ENCODE measurements at regions not wholly inside any gene's neighbourhood (a gene's known extent, or its start where the extent isn't known, plus 50 kb on each side); places are given as distances from the start of the nearest gene placed in this dataset.
"Not testable (repeated sequence)": the region's sequence is repeated elsewhere in the genome, so short reads cannot be mapped to it uniquely, and the experiment has no call there.

DNA sequence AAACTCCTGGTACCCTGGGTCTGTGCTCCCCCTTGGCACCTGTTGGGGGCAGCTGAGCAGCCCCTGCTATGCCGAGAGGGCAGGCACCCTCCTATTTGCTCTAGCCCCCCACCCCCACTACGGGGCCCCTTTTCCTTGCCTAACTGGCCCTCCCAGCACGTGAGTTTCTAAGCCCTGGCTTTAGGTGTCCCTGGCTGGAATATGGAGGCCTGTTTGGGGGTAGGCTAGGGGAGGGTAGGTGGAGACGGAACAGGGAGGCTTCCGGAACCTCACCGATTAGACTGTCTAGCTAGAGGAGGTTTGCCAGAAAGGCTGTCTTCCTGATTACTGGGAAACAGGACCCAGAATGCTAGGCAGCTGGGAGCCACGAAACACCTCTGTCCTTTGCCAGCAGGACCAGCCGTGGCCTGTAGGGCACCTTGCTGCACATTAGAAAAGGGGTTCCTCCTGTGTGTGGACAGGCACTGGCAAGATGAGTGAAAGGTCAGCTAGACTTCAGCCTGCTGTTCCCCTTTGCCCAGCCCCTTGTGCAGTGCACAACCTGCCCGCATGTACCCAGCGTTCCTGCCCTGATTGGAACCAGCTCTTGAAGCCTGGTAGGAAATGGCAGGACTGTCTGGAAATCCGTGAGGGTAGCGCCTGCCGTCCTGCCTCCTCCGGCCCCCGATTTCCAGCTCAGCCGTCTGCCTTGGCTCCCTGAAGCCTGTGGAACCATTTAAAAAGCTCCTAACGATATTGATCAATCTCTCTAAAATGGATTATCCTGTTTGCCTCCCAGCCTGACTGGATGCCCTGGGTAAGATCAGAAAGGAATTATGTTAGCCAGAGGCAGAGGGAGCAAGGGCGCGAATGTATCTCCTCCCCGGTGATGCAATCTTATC is 83.4 kb upstream of the GSE1 start:
- no peak for DNase-seq (ENCODE audit: low spot score)

DNA sequence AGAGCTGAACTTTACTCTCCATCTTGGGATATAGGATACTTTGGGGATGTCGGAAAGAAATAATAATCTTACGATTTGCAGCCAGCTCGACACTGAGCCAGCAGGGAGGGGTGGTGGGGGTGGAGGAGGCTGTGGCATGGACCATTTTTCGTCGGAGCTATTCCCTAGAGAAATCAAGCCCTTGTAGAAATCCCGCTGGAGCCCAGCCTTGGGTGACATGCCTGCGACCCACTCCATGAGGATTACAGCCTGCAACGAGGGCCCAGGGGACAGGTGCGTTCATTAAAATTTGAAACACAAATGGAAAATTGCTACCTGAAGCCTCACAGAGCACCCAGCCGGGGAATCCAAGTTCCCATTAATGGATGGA is 82.8 kb upstream of the GSE1 start:
- peak; percentile 72 for DNase-seq (ENCODE audit: low spot score)

DNA sequence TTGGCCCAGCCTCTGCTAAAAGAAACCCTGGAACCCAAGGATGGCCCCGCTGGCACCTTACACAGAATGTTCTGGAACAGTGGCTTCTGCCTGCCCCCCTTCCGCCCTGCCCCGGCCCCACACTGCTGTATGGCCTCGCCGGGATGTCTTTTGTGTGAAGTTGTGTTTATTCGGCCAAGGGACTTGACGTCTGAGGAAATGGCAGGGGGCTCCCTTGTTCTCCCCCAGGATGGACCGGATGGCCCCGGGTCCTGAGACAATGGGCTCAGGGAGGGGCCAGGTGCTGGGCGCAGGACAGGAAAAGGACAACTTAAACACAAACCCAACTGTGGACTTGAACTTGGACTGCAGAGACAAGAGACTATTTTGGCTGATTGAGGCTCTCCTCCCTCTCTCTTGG is 81.6 kb upstream of the GSE1 start:
- no peak for DNase-seq (ENCODE audit: low spot score)

DNA sequence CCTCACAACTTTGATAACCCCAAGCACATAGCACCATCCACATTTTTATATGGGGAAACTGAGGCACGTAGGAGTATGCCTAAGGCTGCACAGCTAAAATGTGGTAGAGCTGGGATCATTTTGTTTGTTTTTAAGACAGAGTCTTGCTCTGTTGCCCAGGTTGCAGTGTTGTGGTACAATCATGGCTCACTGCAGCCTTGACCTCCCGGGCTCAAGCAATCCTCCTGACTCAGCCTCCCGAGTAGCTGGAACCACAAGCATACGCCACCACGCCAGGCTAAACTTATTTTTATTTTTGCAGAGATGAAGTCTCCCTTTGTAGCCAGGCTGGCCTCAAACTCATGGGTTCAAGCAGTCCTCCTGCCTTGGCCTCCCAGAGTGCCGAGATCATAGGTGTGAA is 81.0 kb upstream of the GSE1 start:
- no peak for DNase-seq (ENCODE audit: low spot score)

DNA sequence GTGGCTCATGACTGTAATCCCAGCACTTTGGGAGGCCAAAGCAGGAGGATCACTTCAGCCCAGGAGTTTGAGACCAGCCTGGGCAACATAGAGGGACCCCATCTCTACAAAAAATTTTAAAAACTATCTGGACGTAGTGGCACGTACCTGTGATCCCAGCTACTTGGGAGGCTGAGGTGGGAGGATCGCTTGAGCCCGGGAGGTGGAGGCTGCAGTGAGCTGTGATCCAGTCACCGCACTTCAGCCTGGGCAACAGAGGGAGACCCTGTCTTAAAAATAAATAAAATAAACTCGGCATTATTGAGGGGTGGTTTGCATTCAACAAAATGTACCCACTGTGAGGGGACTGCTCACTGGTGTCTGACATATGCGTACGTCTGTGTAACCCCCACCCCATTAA is 79.5 kb upstream of the GSE1 start:
- not testable (repeated sequence) for DNase-seq (ENCODE audit: low spot score)

DNA sequence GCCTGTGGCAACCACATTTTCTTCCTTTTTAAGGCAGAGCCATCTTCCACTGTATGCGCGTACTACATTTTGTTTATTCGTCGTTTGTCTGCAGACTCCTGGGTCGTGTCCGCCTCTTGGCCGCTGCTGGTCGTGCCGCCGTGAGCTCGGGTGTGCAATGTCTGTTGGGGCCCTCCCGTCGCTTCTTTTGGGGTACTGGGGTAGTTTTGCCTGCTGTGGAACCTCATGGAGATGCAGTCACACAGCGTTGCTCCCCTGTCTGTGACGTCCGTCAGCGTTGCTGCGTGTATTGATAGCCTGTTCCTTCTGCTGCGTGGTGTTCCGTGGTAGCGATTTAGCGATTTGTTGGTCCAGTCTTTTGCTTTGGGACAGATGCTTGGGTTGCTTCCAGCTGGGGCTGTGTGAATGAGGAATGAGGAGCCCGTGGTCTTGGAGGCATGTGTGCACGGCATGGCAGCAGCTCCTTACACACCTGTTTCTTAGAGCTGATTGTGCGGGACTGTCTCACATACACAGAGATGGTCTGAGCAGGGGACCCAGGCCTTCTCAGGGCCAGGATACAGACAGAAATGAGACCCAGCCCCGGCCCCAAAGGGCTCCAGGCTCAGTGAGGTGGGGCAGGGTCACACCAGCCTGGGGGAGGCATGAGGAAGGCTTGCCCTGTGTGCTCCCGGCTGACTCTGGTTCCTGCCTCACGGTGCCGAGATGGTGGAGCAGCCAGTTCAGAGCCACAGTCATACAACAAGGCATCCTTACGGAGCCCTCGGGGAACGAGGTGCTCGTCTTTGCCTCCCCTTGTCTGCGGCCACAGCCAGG is 78.4 kb upstream of the GSE1 start:
- DNase-seq (ENCODE audit: low spot score): no peak

DNA sequence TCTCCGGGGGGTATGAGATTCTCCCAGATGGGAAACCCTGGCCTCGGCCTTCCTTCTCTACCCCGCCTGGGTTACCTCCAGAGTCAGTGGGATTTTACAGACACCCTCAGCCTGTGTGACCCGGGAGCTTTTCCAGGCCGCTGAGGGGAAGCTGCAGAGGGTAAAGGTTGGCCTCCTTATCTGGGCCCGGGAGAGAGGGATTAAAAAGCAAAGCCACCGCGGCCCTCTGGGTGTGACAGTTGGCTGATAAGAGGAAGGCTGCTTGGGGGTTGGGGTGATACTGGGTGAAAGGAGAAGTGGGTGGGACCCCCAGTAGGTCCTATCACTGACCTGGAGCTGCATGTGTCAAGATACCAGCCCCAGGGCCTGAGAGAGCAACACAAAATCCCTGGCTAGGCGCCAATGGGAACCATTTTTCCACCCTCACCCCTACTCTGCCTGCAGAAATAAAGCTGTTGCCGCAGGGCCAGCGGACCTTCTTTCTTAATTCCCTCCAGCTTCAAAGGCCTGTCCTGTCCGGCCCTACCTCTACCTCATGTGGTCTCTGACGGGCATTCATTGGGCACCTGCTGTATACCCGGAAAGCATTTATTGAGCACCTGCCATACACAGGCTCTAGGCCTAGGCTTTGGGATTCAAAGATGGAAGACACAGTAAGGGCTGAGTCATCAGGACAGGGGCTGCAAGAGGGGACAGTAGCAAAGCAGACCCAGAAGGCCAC is 77.6 kb upstream of the GSE1 start:
- DNase-seq (ENCODE audit: low spot score): peak; percentile 63

DNA sequence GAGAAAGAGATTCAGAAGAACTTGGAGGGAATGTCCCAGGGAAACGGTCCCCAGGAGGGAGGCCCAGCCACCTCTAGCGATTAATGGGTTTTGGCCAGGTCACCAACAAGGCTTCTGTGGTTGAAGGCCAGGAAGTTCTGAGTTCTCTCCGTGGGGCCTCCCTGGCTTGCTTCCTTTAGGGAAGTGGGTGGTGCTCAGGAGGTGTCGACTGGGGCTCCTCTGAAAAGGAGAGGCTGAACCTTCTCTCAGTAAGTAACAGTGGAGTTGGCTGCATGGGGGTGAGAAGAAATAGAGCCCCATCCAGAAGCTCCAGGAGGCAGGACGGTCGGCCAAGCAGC is 77.1 kb upstream of the GSE1 start:
- DNase-seq (ENCODE audit: low spot score): no peak

DNA sequence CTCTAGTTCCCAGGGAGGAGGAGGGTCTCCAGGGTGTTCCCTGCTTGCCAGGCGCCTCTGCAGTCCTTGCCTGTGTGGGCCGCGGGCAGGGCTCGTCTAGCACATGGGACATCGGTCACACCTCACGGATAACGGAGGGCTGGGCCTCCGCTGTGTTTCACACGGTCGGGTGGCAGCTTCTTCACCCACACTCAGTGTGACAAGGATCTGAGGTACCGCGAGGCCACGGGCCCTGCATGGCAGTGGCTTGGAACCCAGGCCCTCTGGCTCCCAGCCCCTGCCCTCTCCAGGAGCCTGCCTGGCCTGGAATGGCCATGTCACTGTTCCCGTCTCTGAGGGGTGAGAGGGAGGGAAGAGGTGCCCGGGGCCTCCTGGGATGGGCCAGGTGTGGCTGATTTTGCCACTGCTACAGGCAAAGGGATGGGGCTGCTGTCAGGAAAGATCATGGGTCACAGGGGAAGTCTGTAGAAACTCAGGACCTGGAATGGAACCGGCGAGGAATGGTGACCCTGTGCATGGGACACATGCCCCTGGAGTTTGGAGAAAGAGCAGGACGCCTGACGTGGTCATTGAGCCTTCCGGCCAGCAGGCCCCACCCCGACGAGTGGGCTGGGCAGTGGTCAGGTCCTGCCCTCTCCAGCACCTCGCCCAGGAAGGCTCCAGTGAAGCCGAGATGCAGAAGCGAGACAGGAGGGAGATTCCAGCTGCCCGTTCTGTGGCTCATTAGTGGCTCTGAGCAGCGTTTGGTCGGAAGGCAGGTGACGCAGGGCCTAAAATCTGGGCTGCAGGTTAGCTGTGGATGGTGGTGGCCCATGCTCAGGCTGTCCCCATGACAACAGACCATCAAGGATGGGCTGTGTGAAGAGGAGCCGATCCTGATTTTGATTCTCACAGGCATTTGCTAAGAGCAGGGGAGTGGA is 76.5 kb upstream of the GSE1 start:
- DNase-seq (ENCODE audit: low spot score): peak; percentile 29

DNA sequence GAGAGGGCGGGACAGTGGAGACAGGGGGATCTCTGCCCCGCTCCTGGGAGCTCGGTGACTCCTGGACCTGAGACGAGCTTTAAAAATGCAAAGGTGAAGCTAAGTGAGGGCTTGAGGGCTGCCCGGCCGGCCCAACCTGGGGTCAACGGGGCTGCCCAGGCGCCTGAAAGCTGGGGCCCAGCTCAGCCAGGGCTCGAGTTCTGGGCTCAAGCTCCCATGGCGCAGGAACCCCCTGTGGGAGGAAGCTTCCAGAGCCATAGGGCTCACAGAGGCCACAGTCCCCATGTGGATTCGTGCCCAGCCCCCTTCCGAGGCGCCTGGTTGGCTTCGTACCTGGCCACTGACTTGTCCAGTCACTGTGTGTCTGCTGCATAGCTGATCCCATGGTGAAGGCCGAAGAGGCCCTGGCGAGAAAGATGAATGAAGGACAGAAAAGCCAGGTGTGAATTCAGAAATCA is 75.8 kb upstream of the GSE1 start:
- DNase-seq (ENCODE audit: low spot score): no peak

DNA sequence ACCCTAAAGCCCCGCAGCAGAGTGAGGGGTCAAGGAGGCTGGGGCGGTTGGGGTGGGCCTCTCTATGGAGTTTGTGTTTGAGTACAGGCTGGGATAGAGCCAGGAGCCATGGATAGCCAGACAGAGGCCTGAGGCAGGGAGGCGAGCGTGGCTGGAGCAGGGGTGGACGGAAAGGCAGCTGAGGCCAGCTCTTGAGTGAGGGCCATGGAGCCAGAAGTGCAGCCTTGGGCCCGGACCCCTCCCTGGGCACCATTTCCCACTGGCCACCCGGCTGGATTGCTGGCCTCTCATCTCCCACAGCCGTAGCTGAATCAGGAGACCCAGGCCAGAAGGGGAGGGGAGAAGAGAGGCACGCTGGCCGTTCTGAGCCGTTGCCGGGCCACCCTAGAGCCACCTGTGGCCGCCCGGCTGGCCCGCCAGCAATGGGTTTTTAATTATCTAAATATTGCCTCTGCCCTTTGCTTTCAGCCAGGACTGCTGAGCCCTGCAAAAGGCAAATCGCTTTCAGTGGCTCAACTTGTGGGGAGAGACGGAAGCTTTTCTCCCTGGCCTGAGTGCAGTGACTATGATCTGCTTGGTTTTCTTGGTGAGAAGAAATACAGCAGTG is 75.2 kb upstream of the GSE1 start:
- no peak for DNase-seq (ENCODE audit: low spot score)

DNA sequence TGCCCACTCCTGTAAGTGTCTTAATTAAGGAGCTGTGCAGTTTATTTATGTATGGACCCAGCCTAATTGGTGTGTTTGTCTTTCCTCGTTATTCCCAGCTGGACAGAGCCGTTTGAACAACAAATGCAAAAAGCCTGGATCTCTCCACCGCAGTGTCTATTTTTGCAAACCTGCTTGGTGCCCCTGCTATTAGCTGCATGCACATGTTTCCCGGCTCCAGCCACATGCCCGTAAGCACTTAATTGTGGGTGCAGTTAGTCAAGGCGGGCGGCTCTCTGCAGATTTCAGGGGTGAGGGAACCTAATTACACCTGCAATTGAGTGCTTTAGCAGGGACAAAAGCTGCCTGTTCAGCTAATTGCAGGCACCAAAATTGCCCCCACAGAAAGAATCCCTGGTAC is 74.0 kb upstream of the GSE1 start:
- no peak for DNase-seq (ENCODE audit: low spot score)

DNA sequence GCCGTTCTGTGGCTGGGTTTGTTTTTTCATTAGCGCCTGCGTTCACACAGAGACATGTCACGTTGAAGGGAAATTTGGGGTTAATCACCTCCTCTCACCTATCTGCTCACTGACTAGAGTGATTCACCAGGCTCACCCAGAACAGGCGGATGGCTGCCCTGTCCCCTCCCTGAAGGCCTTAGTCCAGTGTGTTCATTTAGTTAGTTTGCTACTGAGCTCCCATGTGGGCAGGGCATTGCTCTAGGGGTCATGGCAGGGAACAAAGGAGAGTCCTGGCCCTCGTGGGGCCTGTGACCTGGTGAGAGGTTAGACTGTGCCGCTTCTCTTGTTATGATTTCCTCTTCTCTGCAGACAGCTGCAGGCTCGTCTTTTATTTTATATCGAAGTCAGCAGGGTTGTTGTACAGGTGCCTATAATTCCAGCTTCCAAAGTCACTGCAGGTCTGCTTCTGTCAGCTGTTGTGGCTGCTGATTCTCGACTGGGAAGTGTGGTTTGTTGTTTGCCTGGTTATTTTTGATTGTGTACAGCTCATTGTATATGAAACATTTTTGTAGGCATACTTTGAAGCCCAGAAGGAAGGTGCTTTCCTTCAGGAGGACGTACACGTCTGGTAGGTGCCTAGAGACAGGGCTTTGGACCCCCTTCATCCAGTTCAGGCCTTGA is 73.4 kb upstream of the GSE1 start:
- DNase-seq (ENCODE audit: low spot score): no peak

DNA sequence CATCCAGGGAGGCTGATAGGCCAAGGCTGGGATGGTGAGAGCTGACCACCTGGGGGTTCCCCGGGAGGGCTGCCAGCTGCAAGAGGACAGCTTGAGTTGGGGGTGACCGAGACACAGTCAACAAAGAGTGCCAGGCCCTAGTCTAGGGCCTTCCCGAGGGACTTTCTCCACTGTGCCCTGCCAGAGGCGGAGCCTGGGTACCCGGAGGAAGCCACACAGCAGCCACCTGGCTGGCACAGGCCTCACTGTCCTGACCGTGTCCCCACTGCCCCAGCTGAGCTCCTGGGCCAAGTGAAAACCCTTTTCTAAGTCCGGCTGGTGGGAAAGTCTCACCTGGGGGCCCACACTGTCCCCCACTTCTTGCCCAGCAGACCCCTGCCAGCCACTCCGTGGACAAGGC is 71.9 kb upstream of the GSE1 start:
- peak; percentile 53 for DNase-seq (ENCODE audit: low spot score)

DNA sequence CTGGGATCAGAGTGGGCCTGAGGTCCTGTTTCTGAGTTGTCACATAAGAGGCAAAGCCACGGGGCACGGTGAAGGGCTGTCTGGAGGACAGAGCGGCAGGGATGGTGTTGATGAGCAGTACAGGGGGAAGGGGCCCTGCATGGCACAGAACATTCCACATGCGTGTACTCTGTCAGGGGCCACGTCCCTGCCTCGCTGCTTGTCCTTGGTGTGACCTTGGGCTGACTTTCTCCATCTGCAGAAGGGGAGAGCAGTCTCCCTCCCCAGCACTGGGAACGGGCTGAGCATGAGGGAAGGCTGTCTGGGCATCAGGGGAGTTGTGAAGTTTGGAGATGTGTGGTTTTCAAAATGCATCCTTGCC is 71.5 kb upstream of the GSE1 start:
- DNase-seq (ENCODE audit: low spot score): peak; percentile 32

DNA sequence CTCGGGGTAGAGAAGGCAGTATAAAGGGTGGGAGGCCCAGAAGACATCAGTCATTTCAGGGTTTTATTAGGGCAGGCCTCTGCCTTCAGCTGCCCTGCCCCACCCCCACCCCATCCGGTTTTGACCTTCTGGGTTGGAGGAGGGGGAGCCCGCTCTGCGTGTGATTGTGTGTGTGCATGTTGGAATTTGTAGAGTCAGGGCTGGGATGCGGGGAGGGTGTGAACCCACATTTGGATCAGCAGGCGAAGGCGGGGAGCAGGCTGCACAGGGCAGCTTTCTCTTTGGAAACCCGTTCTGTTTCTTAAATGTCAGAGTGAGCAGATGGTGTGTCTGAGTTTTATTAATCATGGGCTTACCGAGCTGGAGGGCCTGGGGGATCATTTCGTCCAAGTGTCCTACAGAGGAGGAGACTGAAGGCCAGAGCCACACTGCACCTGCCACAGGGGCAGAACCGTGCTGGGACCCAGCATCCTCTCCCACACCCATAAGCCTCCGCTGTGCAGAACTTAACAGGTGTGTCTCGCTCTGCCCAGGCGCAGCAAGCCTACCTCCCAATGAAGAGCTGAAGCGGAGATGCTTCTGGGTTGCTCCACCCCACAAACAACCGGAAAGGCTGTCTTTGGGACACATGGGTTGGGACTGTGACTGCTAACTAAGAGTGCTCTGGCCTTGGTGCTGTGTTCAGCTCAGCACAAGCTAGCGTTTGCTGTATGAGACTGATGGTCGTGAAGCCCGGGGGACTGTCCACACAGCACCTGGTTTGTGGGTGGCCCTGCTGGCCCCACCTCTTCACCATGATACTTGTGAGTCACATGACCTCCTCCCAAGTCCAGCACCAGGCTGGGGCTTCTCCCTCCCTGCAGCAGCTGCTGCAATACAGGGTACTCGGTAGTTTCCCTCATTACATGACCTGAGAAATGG is 70.9 kb upstream of the GSE1 start:
- DNase-seq (ENCODE audit: low spot score): peak; percentile 62

DNA sequence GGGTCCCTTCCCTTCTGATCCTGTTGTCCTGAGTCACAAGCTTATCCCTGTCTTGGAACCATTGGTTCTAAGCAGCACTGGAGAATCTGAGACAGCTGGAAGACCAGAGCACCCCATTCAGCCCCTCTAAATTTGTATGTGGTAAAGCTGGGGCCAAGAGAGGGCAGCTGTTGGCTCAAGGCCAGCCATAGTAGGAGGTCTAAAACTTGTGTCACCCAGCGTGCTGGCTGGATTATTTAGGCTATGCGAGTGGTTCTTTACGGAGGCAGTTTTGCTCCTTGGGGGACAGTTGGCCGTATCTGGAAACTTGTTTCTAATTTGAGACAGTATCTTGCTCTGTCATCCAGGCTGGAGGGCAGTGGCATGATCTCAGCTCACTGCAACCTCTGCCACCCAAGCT is 69.6 kb upstream of the GSE1 start:
- no peak for DNase-seq (ENCODE audit: low spot score)

DNA sequence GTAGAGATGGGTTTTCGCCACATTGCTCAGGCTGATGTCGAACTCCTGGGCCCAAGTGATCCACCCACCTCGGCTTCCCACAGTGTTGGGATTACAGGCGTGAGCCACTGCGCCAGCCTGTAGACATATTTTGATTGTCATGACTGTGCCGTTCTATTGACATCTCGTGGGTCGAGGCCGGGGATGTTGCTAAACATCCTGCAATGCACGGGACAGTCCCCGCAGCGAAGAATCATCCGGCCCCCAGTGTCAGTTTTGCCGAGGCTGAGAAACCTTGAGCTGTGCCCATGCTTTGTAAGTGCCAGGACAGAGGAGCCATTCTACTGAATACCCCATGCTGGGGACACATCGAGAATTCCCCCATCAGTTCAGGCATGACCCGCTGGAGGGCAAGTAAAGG is 69.1 kb upstream of the GSE1 start:
- DNase-seq (ENCODE audit: low spot score): no peak

DNA sequence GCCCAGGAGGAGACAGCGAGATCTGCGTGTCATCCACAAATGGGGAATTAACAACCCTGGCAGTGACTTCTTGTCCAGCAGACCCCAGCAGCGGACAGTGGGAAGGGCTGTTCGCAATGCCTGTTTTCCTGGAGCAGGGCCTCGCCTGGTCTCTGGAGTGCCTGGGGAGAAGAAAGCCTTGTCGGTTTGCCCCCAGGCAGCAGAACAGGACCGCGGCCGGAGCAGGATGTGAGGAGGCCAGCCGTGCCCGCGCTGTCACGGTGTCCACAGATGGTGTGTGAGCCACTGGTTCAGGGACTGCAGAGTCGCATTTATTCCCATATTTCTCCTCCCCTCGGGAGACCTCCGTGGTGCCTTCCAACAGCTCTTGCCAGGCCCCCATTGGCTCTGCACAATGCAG is 68.5 kb upstream of the GSE1 start:
- no peak for DNase-seq (ENCODE audit: low spot score)

All from D341Med (cell line).